Mesendoderm (in vitro differentiated cells): ENCODE measurements at regions not wholly inside any gene's neighbourhood (a gene's known extent, or its start where the extent isn't known, plus 50 kb on each side); places are given as distances from the start of the nearest gene placed in this dataset.

Experiments
- DNase-seq: peaks from one replicate; pipeline ENCODE4 v3.0.0; 2013
- H2AK5ac ChIP-seq: 2 replicates; pipeline ENCODE4 v1.6.1; 2013; ENCODE audit warnings: low read length, inconsistent platforms
- H2BK120ac ChIP-seq: 2 replicates; pipeline ENCODE4 v1.6.1; 2013; ENCODE audit warnings: low read depth, mild to moderate bottlenecking, low read length, moderate library complexity, mixed read lengths
- H2BK15ac ChIP-seq: replicated peaks from 2 replicates; pipeline ENCODE4 v1.6.1; 2013; ENCODE audit warnings: low read depth, mild to moderate bottlenecking, moderate library complexity
- H2BK5ac ChIP-seq: 2 replicates; pipeline ENCODE4 v1.6.1; 2013; ENCODE audit warnings: low read length, inconsistent platforms
- H3K18ac ChIP-seq: 2 replicates; pipeline ENCODE4 v1.6.1; 2013; ENCODE audit warnings: mild to moderate bottlenecking, low read length, mixed read lengths
- H3K23ac ChIP-seq: one replicate; pipeline ENCODE4 v1.6.1; 2013; ENCODE audit warnings: low read length
- H3K27ac ChIP-seq: 2 replicates; pipeline ENCODE4 v1.5.1; 2013; ENCODE audit warnings: low read depth, mild to moderate bottlenecking, inconsistent platforms, low read length, moderate library complexity
- H3K27me3 ChIP-seq: 2 replicates; pipeline ENCODE4 v1.6.1; 2013; ENCODE audit warnings: low read length, control low read depth, mild to moderate bottlenecking, inconsistent platforms; ENCODE audit not compliant: insufficient read depth, poor library complexity
- H3K36me3 ChIP-seq: 2 replicates; pipeline ENCODE4 v1.6.1; 2013; ENCODE audit warnings: low read length, inconsistent platforms; ENCODE audit not compliant: control insufficient read depth, insufficient read depth
- H3K4ac ChIP-seq: one replicate; pipeline ENCODE4 v1.6.1; 2013; ENCODE audit warnings: low read depth, mild to moderate bottlenecking, low read length, moderate library complexity
- H3K4me1 ChIP-seq: 2 replicates; pipeline ENCODE4 v1.6.1; 2013; ENCODE audit warnings: low read depth, low read length, inconsistent platforms; ENCODE audit not compliant: control insufficient read depth
- H3K4me2 ChIP-seq: 2 replicates; pipeline ENCODE4 v1.6.1; 2013; ENCODE audit warnings: low read length
- H3K4me3 ChIP-seq: 2 replicates; pipeline ENCODE4 v1.5.1; 2013; ENCODE audit warnings: mild to moderate bottlenecking, low read length
- H3K56ac ChIP-seq: one replicate; pipeline ENCODE4 v1.6.1; 2013; ENCODE audit warnings: low read length
- H3K79me1 ChIP-seq: 2 replicates; pipeline ENCODE4 v1.6.1; 2013; ENCODE audit warnings: low read length, inconsistent platforms
- H3K79me2 ChIP-seq: 2 replicates; pipeline ENCODE4 v1.6.1; 2013; ENCODE audit warnings: mild to moderate bottlenecking, low read length; ENCODE audit not compliant: control insufficient read depth, insufficient read depth
- H3K9ac ChIP-seq: 2 replicates; pipeline ENCODE4 v1.6.1; 2013; ENCODE audit warnings: low read length, inconsistent platforms
- H4K5ac ChIP-seq: one replicate; pipeline ENCODE4 v1.6.1; 2013; ENCODE audit warnings: low read length
- H4K8ac ChIP-seq: one replicate; pipeline ENCODE4 v1.6.1; 2013; ENCODE audit warnings: low read depth, mild to moderate bottlenecking, control low read depth, low read length, moderate library complexity
- WGBS: extraction: QIAGEN DNeasy Blood & Tissue Kit; methylation state at CpG from one replicate; pipeline ENCODE4 v1.1.7; 2013; ENCODE audit warnings: low lambda C conversion rate, missing lambda C conversion rate; ENCODE audit not compliant: insufficient coverage; ENCODE audit errors: extremely low coverage; 5-methylcytosine and 5-hydroxymethylcytosine counted together

DNA sequence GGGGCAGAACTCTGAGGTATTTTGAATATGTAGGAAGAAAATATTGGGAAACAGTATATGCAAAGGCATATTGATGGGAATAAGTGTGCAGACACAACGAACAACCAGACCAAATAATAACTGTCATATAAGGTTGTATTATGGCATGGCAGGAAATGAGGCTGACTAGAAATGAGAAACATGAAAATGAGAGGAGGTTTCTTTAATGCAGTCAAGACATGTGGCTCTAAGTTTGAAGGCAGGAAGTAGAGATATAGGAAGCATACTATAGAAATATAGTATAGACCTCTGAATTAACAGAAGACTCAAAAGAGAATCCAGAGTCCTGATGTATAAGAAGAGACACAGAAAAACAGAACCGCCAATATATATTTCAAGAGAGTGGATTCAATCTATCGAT lies 459.7 kb upstream of the PTCHD4 start:
- H2AK5ac ChIP-seq, result no peak overlapping the region
- no peak overlapping the region for H4K8ac ChIP-seq
- no peak overlapping the region for H3K56ac ChIP-seq
- H3K79me1 ChIP-seq, result no peaks in the 10 kb centered on the region
- no peak overlapping the region for H3K4ac ChIP-seq
- no peaks in the 10 kb centered on the region for H3K36me3 ChIP-seq
- H2BK5ac ChIP-seq, result no peak overlapping the region
- H3K9ac ChIP-seq, result no peak overlapping the region
- no CpG with 5 or more reads among the region's 3 CpGs for WGBS
- H3K4me3 ChIP-seq, result no peak overlapping the region
- DNase-seq, result no peak
- no peaks in the 10 kb centered on the region for H3K79me2 ChIP-seq
- no peak overlapping the region for H3K27ac ChIP-seq
- no peak overlapping the region for H3K23ac ChIP-seq
- H4K5ac ChIP-seq, result no peak overlapping the region
- no peak overlapping the region for H3K18ac ChIP-seq
- H2BK15ac ChIP-seq, result no peak overlapping the region
- no peaks in the 10 kb centered on the region for H3K4me1 ChIP-seq
- no peak overlapping the region for H3K4me2 ChIP-seq
- no peak overlapping the region for H2BK120ac ChIP-seq
- H3K27me3 ChIP-seq, result no peaks in the 10 kb centered on the region

- no peak overlapping the region for H2BK15ac ChIP-seq
- no peaks in the 10 kb centered on the region for H3K4me1 ChIP-seq
- H2BK5ac ChIP-seq, result no peak overlapping the region
- no peak overlapping the region for H3K18ac ChIP-seq
- no peak for DNase-seq
- no peaks in the 10 kb centered on the region for H3K27me3 ChIP-seq
- no peak overlapping the region for H2BK120ac ChIP-seq
- no peak overlapping the region for H3K4me3 ChIP-seq
- no CpG with 5 or more reads among the region's 2 CpGs for WGBS
- H3K36me3 ChIP-seq, result no peaks in the 10 kb centered on the region
- H3K23ac ChIP-seq, result no peak overlapping the region
- no peak overlapping the region for H3K4me2 ChIP-seq
- H3K9ac ChIP-seq, result no peak overlapping the region
- H3K79me1 ChIP-seq, result no peaks in the 10 kb centered on the region
- H2AK5ac ChIP-seq, result no peak overlapping the region
- H3K79me2 ChIP-seq, result no peaks in the 10 kb centered on the region
- no peak overlapping the region for H3K4ac ChIP-seq
- no peak overlapping the region for H4K5ac ChIP-seq
- no peak overlapping the region for H4K8ac ChIP-seq
- H3K27ac ChIP-seq, result no peak overlapping the region
- H3K56ac ChIP-seq, result no peak overlapping the region
Measured at GRCh38 chr6:48568856-48569255, 457.9 kb upstream of the PTCHD4 start.

DNA sequence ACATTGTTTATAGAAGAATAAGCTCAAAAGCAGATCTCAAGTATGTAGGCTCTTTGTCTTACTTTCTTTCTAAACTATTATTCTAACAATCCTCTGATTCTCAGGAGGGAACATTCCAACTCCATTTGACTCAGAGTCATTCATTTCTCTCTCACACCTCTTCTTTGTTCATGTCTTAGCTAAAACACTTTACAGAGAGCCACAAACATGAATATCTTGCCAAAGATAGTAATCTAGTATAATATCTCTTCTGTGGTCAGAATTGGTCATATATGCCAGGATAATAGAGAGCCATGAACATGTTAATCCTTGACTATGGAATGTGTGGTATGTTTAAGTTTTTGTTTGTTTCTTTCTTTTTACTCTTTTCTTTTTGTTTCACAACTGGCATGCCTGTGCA lies 456.0 kb upstream of the PTCHD4 start:
- Histone ChIP-seq H3K79me1 (no peaks in the 10 kb centered on the region), H3K56ac (no peak overlapping the region), H3K4ac (no peak overlapping the region), H3K4me3 (no peak overlapping the region), H4K5ac (no peak overlapping the region), H3K79me2 (no peaks in the 10 kb centered on the region), H2BK5ac (no peak overlapping the region), H3K36me3 (no peaks in the 10 kb centered on the region), H2BK120ac (no peak overlapping the region), H2BK15ac (no peak overlapping the region), H3K4me2 (no peak overlapping the region), H3K27ac (no peak overlapping the region), H3K27me3 (no peaks in the 10 kb centered on the region), H2AK5ac (no peak overlapping the region), H3K23ac (no peak overlapping the region), H3K18ac (no peak overlapping the region), H3K4me1 (no peaks in the 10 kb centered on the region), H4K8ac (no peak overlapping the region), H3K9ac (no peak overlapping the region)
- no peak for DNase-seq

DNA sequence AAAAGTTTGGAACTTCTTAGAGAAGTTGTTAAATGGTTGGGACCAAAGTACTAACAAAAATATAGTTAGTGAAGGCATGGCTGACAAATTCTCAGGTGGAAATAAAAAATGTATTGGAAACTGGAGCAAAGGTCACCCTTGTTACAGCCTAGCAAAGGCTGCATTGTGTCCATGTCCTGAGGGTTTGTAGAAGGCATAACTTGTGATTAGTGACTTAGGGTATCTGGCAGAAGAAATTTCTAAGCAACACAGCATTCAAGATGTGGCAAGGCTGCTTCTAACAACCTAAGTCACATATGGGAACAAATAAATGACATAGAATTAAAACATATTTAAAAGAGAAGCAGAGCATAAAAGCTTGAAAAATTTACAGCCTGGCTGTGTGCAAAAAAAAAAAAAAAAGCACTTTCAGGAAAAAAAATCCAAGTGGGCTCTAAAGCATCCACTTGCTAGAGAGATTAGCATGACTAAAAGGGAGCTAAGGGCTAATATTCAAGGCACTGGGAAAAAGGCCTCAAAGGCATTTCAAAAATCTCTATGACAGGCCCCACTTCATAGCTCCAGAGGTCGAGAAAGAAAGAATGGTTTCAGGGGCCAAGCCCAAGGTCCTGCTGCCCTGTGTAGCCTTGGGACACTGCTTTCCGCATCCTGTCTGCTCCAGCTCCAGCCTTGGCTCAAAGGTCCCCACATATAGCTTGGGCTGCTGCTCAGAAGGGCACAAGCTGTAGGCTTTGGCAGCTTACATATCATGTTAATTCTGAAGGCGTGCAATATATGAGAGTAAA lies 453.2 kb upstream of the PTCHD4 start:
- H3K36me3 ChIP-seq, result no peaks in the 10 kb centered on the region
- H4K5ac ChIP-seq, result no peak overlapping the region
- no peak overlapping the region for H4K8ac ChIP-seq
- WGBS, result no CpG with 5 or more reads among the region's 3 CpGs
- H3K4me2 ChIP-seq, result no peak overlapping the region
- no peak overlapping the region for H2BK120ac ChIP-seq
- H3K27ac ChIP-seq, result no peak overlapping the region
- H3K79me2 ChIP-seq, result no peaks in the 10 kb centered on the region
- DNase-seq, result peak; percentile 40
- no peaks in the 10 kb centered on the region for H3K27me3 ChIP-seq
- no peak overlapping the region for H3K56ac ChIP-seq
- no peak overlapping the region for H3K9ac ChIP-seq
- H2BK5ac ChIP-seq, result no peak overlapping the region
- no peak overlapping the region for H3K4me3 ChIP-seq
- H2AK5ac ChIP-seq, result no peak overlapping the region
- no peak overlapping the region for H3K4ac ChIP-seq
- no peak overlapping the region for H2BK15ac ChIP-seq
- no peak overlapping the region for H3K23ac ChIP-seq
- H3K79me1 ChIP-seq, result no peaks in the 10 kb centered on the region
- no peaks in the 10 kb centered on the region for H3K4me1 ChIP-seq
- H3K18ac ChIP-seq, result no peak overlapping the region

DNA sequence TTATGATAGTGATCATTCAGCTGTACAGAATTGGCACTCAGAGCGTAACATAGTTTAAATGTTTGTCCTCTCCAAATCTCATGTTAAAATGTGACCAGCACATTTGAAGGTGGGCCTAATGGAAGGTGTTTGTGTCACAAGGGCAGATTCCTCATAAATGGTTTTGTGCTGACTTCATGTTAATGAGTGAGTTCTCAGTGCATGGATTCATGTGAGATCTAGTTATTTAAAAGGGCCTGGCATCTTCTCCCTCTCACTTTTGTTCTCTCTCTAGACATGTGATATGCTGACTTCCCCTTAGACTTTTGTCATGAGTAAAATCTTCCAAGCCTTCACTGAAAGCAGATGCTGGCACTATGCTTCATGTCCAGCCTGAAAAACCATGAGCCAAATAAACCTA lies 452.4 kb upstream of the PTCHD4 start:
- Histone ChIP-seq H3K56ac (no peak overlapping the region), H3K79me2 (no peaks in the 10 kb centered on the region), H2AK5ac (no peak overlapping the region), H3K4me1 (no peaks in the 10 kb centered on the region), H4K8ac (no peak overlapping the region), H2BK15ac (no peak overlapping the region), H3K23ac (no peak overlapping the region), H3K79me1 (no peaks in the 10 kb centered on the region), H3K4me3 (no peak overlapping the region), H3K9ac (no peak overlapping the region), H3K27ac (no peak overlapping the region), H3K4ac (no peak overlapping the region), H3K18ac (no peak overlapping the region), H3K27me3 (no peaks in the 10 kb centered on the region), H3K4me2 (no peak overlapping the region), H2BK120ac (no peak overlapping the region), H4K5ac (no peak overlapping the region), H3K36me3 (no peaks in the 10 kb centered on the region), H2BK5ac (no peak overlapping the region)
- DNase-seq, result no peak
- WGBS, result no CpG with 5 or more reads among the region's 1 CpG

DNA sequence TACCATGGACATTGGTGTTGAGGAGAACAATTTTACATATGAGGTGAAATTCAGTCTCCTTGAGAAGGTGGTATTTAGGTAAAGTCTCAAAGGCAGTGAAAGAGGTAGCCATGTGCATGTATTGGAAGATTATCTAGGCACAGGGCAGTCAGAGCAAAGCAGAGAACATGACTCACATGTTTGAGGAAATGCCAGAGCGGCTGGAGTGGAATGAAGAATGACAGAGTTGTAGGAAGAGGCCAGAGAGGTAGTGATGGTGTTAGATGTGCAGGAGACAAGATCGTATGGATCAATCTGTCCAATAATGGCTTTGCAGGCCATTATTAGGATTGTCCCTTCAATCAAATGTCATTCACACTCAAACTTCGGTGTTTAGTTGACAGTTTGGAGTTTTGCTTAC lies 449.4 kb upstream of the PTCHD4 start:
- H4K8ac ChIP-seq, result no peak overlapping the region
- no peaks in the 10 kb centered on the region for H3K79me1 ChIP-seq
- H3K56ac ChIP-seq, result no peak overlapping the region
- no peak overlapping the region for H3K9ac ChIP-seq
- no peaks in the 10 kb centered on the region for H3K4me1 ChIP-seq
- peak; percentile 38 for DNase-seq
- no peak overlapping the region for H2BK120ac ChIP-seq
- no peak overlapping the region for H3K27ac ChIP-seq
- H3K36me3 ChIP-seq, result no peaks in the 10 kb centered on the region
- WGBS, result no CpG with 5 or more reads among the region's 3 CpGs
- no peak overlapping the region for H2BK15ac ChIP-seq
- no peak overlapping the region for H4K5ac ChIP-seq
- no peak overlapping the region for H3K23ac ChIP-seq
- no peak overlapping the region for H2BK5ac ChIP-seq
- H3K18ac ChIP-seq, result no peak overlapping the region
- H2AK5ac ChIP-seq, result no peak overlapping the region
- H3K4me2 ChIP-seq, result no peak overlapping the region
- no peak overlapping the region for H3K4me3 ChIP-seq
- H3K4ac ChIP-seq, result no peak overlapping the region
- H3K27me3 ChIP-seq, result no peaks in the 10 kb centered on the region
- H3K79me2 ChIP-seq, result no peaks in the 10 kb centered on the region
